HCT116 (cell line): ENCODE measurements at regions not wholly inside any gene's neighbourhood (a gene's known extent, or its start where the extent isn't known, plus 50 kb on each side); places are given as distances from the start of the nearest gene placed in this dataset.

ENCODE experiments used
- ATAC-seq: fragments of 200-7000 bp; cut with Tn5 transposase; 2 replicates; pipeline ENCODE4 v1.9.1; 2020; ENCODE audit warnings: mild to moderate bottlenecking, moderate library complexity
- BruUV-seq: library from RNA; stranded (reverse); fragments of 400-500 nt; replicated peaks from 2 replicates; lab custom pipeline; 2021; lab: Mats Ljungman, UMichigan
- CTCF ChIA-PET: fragments of 300-600 bp; sonication (Branson Sonifier 250); formaldehyde crosslinking; loops from one replicate; lab custom pipeline; 2021; ENCODE audit warnings: antibody characterized with exemption; lab: Charles Lee
- POLR2A ChIA-PET: fragments of 300-600, 350-600 bp; sonication (Branson Sonifier 250); formaldehyde crosslinking; loops from one replicate; lab custom pipeline; 2021; ENCODE audit warnings: antibody characterized with exemption; lab: Charles Lee
- RAD21 ChIA-PET, 2 experiments: fragments of 300-600 bp; sonication (Branson Sonifier 250); formaldehyde crosslinking; loops; one replicate each; lab custom pipeline; 2023; ENCODE audit warnings: low total read pairs in 2 of 2; ENCODE audit not compliant: uncharacterized antibody in 2 of 2, unreplicated experiment in 2 of 2, low non-redundant PET in 1 of 2; lab: Charles Lee
- DNase-seq: peaks from one replicate; pipeline ENCODE4 v3.0.0-alpha.2; 2010; ENCODE audit warnings: low read depth, low spot score
- H2AFZ ChIP-seq: fragments of 200-600 bp; shearing (Covaris generic), sonication (generic); 2 replicates; pipeline ENCODE4 v1.6.1; 2017; ENCODE audit warnings: low read depth, mixed run types, mixed read lengths, antibody characterized with exemption, low read length; ENCODE audit not compliant: poor library complexity, severe bottlenecking
- H3K27ac ChIP-seq: 2 replicates; pipeline ENCODE4 v1.5.1; 2012; ENCODE audit warnings: low read depth, low read length
- H3K27me3 ChIP-seq: fragments of 200-600 bp; sonication (generic); 2 replicates; pipeline ENCODE4 v1.6.1; 2016; ENCODE audit warnings: mixed run types, low read length, mixed read lengths; ENCODE audit not compliant: insufficient read depth
- H3K36me3 ChIP-seq, 2 experiments: fragments of 200-500 bp in 1 of 2; fragments of 200-600 bp in 1 of 2; sonication (Bioruptor generic) in 1 of 2; sonication (generic) in 1 of 2; 2 replicates each; pipeline versions ENCODE4 v1.5.1 to v1.6.1; 2014 to 2016; ENCODE audit warnings: low read length in 2 of 2, inconsistent platforms in 1 of 2, mixed read lengths in 1 of 2, mixed run types in 1 of 2; ENCODE audit not compliant: insufficient read depth in 2 of 2, control insufficient read depth in 1 of 2
- H3K4me1 ChIP-seq, 2 experiments: fragments of 200-600 bp in 1 of 2; sonication (generic) in 1 of 2; 2 replicates each; pipeline versions ENCODE4 v1.5.1 to v1.6.1; 2012 to 2017; ENCODE audit warnings: low read length in 2 of 2, inconsistent platforms in 1 of 2, mild to moderate bottlenecking in 1 of 2, mixed read lengths in 1 of 2, mixed run types in 1 of 2, moderate library complexity in 1 of 2; ENCODE audit not compliant: insufficient read depth in 2 of 2, control insufficient read depth in 1 of 2
- H3K4me2 ChIP-seq: fragments of 200-600 bp; sonication (generic); 2 replicates; pipeline ENCODE4 v1.6.1; 2017; ENCODE audit warnings: mixed run types, low read length, mixed read lengths
- H3K4me3 ChIP-seq, 2 experiments: fragments of 200-600 bp in 1 of 2; sonication (generic) in 1 of 2; replicated peaks in 1 of 2; 2 replicates each; pipeline ENCODE4 v1.5.1; 2011 to 2016; ENCODE audit warnings: low read length in 2 of 2, control low read depth in 1 of 2, low read depth in 1 of 2, mild to moderate bottlenecking in 1 of 2, mixed read lengths in 1 of 2, mixed run types in 1 of 2
- H3K79me2 ChIP-seq: fragments of 200-600 bp; sonication (generic); 2 replicates; pipeline ENCODE4 v1.6.1; 2017; ENCODE audit warnings: mild to moderate bottlenecking, mixed run types, low read length, moderate library complexity, mixed read lengths; ENCODE audit not compliant: insufficient read depth
- H3K9ac ChIP-seq: fragments of 200-600 bp; sonication (generic); 2 replicates; pipeline ENCODE4 v1.6.1; 2016; ENCODE audit warnings: low read length, mixed read lengths
- H3K9me2 ChIP-seq: fragments of 200-600 bp; sonication (generic), shearing (Covaris generic); 2 replicates; pipeline ENCODE4 v1.6.1; 2017; ENCODE audit warnings: mixed run types, mild to moderate bottlenecking, moderate library complexity; ENCODE audit not compliant: insufficient read depth
- H3K9me3 ChIP-seq, 2 experiments: fragments of 200-500 bp in 1 of 2; fragments of 200-600 bp in 1 of 2; sonication (Bioruptor generic) in 1 of 2; sonication (generic) in 1 of 2; 2 replicates each; pipeline ENCODE4 v1.6.1; 2014 to 2017; ENCODE audit warnings: low read length in 2 of 2, mixed read lengths in 2 of 2, inconsistent platforms in 1 of 2, low read depth in 1 of 2, mild to moderate bottlenecking in 1 of 2, mixed run types in 1 of 2, moderate library complexity in 1 of 2; ENCODE audit not compliant: control insufficient read depth in 1 of 2, insufficient read depth in 1 of 2
- H4K20me1 ChIP-seq: fragments of 200-600 bp; sonication (generic), shearing (Covaris generic); 2 replicates; pipeline ENCODE4 v1.6.1; 2017; ENCODE audit warnings: mixed run types, mild to moderate bottlenecking, moderate library complexity; ENCODE audit not compliant: insufficient read depth
- CBX3 ChIP-seq: IDR thresholded peaks from 2 replicates; pipeline ENCODE4 v1.6.1; 2012; ENCODE audit warnings: low read depth
- ELF1 ChIP-seq: IDR thresholded peaks from 2 replicates; pipeline ENCODE4 v1.6.1; 2012; ENCODE audit warnings: low read depth, borderline replicate concordance
- JUND ChIP-seq: IDR thresholded peaks from 2 replicates; pipeline ENCODE4 v1.6.1; 2012
- POLR2AphosphoS5 ChIP-seq: IDR thresholded peaks from 2 replicates; pipeline ENCODE4 v1.6.1; 2011; ENCODE audit warnings: mild to moderate bottlenecking, low read depth, low read length, moderate library complexity
- RAD21 ChIP-seq: IDR thresholded peaks from 2 replicates; pipeline ENCODE4 v1.6.1; 2012; ENCODE audit warnings: low read depth, mild to moderate bottlenecking
- SIN3A ChIP-seq: IDR thresholded peaks from 2 replicates; pipeline ENCODE4 v1.6.1; 2012; ENCODE audit warnings: low read depth
- SRF ChIP-seq: IDR thresholded peaks from 2 replicates; pipeline ENCODE4 v1.6.1; 2012; ENCODE audit warnings: low read depth
- TCF7L2 ChIP-seq: IDR thresholded peaks from 2 replicates; pipeline ENCODE4 v1.7.0; 2011; ENCODE audit warnings: borderline replicate concordance, inconsistent platforms; ENCODE audit not compliant: insufficient read depth, insufficient read length; ENCODE audit errors: extremely low read depth
- YY1 ChIP-seq: IDR thresholded peaks from 2 replicates; pipeline ENCODE4 v1.6.1; 2011; ENCODE audit warnings: low read length, low read depth, moderate library complexity, mild to moderate bottlenecking; ENCODE audit not compliant: insufficient replicate concordance; ENCODE audit errors: extremely low read depth
- ZFX ChIP-seq: fragments of 450-650 bp; IDR thresholded peaks from 2 replicates; pipeline ENCODE4 v1.6.1; 2017
- ZNF274 ChIP-seq: fragments of 200-500 bp; sonication (Bioruptor generic); IDR thresholded peaks from 2 replicates; pipeline ENCODE4 v1.6.1; 2014; ENCODE audit warnings: mild to moderate bottlenecking, low read depth, low read length, inconsistent platforms
- intact Hi-C: fragments of 100-400 bp; cut with micrococcal nuclease; formaldehyde crosslinking; loops from 2 replicates; pipeline ENCODE4 v1.10.0; 2022
- TF ChIP-seq, protein P1 (sequence below): IDR thresholded peaks from 2 replicates; pipeline ENCODE4 v1.6.1; 2012; ENCODE audit warnings: low read depth
- TF ChIP-seq, protein P2 (sequence below), 3 experiments: fragments of 200-600 bp in 1 of 3; sonication (generic) in 1 of 3; IDR thresholded peaks in 2 of 3; conservative IDR thresholded peaks in 1 of 3; 2 replicates each; pipeline ENCODE4 v1.5.1; 2012 to 2017; ENCODE audit warnings: low read depth in 2 of 3, low read length in 2 of 3, antibody characterized with exemption in 1 of 3, borderline replicate concordance in 1 of 3, control low read depth in 1 of 3, mild to moderate bottlenecking in 1 of 3, mixed read lengths in 1 of 3, mixed run types in 1 of 3, moderate library complexity in 1 of 3; ENCODE audit not compliant: insufficient read depth in 1 of 3
- TF ChIP-seq, protein P3 (sequence below): IDR thresholded peaks from 2 replicates; pipeline ENCODE4 v1.6.1; 2012
- TF ChIP-seq, protein P4 (sequence below): IDR thresholded peaks from 2 replicates; pipeline ENCODE4 v1.6.1; 2011; ENCODE audit warnings: mild to moderate bottlenecking, low read length, moderate library complexity; ENCODE audit not compliant: insufficient replicate concordance; ENCODE audit errors: extremely low read depth

DNA sequence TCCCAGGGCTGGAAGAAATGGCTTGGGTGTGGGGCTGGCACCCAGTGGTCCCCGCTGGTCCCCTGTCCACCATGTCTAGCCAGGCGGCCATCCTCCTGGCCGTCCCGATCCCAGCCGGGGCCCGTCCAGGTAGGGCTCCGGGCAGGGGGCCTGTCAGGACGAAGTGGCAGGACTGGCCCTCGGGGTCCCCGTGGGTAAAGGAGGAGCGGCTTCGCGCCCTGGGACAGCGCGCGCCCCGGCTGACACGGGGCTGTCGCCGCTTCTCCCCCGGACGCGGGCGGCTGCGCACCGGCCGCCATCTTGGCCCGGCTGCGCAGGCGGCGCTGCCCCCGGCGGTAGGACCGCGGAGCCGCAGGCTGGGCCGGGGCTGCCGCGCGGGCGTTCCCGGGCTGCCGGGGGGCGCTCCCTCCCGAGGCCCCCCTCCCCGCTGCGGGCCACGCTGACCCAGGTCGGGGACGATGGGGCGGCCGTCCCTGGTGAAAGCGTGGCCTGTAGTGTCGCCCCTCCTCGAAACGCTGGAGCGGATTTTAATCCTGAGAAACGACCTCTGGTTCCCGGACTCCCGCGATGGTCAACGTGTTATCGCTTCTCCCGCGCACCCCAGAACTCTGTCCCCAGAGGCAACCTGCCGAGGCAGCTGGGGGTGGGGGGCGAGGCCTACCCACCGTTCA, 60.4 kb upstream of the BCOR start:
- peak overlapping the region; percentile 45 to 59 for H3K4me3 ChIP-seq
- CTCF ChIA-PET, result no interaction called here
- ATAC-seq, result peak; percentile 57
- H3K27me3 ChIP-seq, result no peaks in the 10 kb centered on the region
- DNase-seq, result no peak
- no peaks in the 10 kb centered on the region for H3K36me3 ChIP-seq
- intact Hi-C loops, result loop anchor here (5.0 kb wide), 1 partner anchor 51 kb away; no protein-coding TSS in a partner anchor
- POLR2A ChIA-PET, result no interaction called here
- no TSS peak for BruUV-seq
- H3K27ac ChIP-seq, result peak overlapping the region; percentile 87
- RAD21 ChIA-PET, result no interaction called here
- H2AFZ ChIP-seq, result peak overlapping the region; percentile 54
- H3K4me1 ChIP-seq, result peaks cover 24 to 48% of the 10 kb centered on the region in 2 experiments
- TF ChIP-seq ELF1 (no peak), TCF7L2 (no peak), ZNF274 (no peak), RAD21 (no peak), CBX3 (no peak), SIN3A (no peak), SRF (no peak), YY1 (peak; percentile 87), ZFX (0 out of 2 replicates have a peak, but pooled peaks have one; percentile 11), POLR2AphosphoS5 (peak; percentile 56), JUND (no peak)
- TF ChIP-seq, protein P1, sequence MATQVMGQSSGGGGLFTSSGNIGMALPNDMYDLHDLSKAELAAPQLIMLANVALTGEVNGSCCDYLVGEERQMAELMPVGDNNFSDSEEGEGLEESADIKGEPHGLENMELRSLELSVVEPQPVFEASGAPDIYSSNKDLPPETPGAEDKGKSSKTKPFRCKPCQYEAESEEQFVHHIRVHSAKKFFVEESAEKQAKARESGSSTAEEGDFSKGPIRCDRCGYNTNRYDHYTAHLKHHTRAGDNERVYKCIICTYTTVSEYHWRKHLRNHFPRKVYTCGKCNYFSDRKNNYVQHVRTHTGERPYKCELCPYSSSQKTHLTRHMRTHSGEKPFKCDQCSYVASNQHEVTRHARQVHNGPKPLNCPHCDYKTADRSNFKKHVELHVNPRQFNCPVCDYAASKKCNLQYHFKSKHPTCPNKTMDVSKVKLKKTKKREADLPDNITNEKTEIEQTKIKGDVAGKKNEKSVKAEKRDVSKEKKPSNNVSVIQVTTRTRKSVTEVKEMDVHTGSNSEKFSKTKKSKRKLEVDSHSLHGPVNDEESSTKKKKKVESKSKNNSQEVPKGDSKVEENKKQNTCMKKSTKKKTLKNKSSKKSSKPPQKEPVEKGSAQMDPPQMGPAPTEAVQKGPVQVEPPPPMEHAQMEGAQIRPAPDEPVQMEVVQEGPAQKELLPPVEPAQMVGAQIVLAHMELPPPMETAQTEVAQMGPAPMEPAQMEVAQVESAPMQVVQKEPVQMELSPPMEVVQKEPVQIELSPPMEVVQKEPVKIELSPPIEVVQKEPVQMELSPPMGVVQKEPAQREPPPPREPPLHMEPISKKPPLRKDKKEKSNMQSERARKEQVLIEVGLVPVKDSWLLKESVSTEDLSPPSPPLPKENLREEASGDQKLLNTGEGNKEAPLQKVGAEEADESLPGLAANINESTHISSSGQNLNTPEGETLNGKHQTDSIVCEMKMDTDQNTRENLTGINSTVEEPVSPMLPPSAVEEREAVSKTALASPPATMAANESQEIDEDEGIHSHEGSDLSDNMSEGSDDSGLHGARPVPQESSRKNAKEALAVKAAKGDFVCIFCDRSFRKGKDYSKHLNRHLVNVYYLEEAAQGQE, result no peak
- TF ChIP-seq, protein P2, sequence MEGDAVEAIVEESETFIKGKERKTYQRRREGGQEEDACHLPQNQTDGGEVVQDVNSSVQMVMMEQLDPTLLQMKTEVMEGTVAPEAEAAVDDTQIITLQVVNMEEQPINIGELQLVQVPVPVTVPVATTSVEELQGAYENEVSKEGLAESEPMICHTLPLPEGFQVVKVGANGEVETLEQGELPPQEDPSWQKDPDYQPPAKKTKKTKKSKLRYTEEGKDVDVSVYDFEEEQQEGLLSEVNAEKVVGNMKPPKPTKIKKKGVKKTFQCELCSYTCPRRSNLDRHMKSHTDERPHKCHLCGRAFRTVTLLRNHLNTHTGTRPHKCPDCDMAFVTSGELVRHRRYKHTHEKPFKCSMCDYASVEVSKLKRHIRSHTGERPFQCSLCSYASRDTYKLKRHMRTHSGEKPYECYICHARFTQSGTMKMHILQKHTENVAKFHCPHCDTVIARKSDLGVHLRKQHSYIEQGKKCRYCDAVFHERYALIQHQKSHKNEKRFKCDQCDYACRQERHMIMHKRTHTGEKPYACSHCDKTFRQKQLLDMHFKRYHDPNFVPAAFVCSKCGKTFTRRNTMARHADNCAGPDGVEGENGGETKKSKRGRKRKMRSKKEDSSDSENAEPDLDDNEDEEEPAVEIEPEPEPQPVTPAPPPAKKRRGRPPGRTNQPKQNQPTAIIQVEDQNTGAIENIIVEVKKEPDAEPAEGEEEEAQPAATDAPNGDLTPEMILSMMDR (IDR thresholded peaks at IDR 0.05 in 2 of 3, conservative IDR thresholded peaks at IDR 0.05 in 1 of 3; ENCODE audit: borderline replicate concordance in 1 of 3, insufficient read depth in 1 of 3, low read depth in 2 of 3, low read length in 2 of 3), result no peak; a peak in 1 of 6 replicates
- TF ChIP-seq, protein P3, sequence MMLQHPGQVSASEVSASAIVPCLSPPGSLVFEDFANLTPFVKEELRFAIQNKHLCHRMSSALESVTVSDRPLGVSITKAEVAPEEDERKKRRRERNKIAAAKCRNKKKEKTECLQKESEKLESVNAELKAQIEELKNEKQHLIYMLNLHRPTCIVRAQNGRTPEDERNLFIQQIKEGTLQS, result no peak
- TF ChIP-seq, protein P4, sequence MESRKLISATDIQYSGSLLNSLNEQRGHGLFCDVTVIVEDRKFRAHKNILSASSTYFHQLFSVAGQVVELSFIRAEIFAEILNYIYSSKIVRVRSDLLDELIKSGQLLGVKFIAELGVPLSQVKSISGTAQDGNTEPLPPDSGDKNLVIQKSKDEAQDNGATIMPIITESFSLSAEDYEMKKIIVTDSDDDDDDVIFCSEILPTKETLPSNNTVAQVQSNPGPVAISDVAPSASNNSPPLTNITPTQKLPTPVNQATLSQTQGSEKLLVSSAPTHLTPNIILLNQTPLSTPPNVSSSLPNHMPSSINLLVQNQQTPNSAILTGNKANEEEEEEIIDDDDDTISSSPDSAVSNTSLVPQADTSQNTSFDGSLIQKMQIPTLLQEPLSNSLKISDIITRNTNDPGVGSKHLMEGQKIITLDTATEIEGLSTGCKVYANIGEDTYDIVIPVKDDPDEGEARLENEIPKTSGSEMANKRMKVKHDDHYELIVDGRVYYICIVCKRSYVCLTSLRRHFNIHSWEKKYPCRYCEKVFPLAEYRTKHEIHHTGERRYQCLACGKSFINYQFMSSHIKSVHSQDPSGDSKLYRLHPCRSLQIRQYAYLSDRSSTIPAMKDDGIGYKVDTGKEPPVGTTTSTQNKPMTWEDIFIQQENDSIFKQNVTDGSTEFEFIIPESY, result peak; percentile 7
- no peaks in the 10 kb centered on the region for H3K9me3 ChIP-seq
- H4K20me1 ChIP-seq, result no peaks in the 10 kb centered on the region
- peaks cover 7% of the 10 kb centered on the region for H3K79me2 ChIP-seq
- H3K4me2 ChIP-seq, result peak overlapping the region; percentile 90
- H3K9me2 ChIP-seq, result no peaks in the 10 kb centered on the region
- peak overlapping the region; percentile 72 for H3K9ac ChIP-seq
